Gastrocnemius medialis (tissue), 4 donors: ENCODE measurements at regions not wholly inside any gene's neighbourhood (a gene's known extent, or its start where the extent isn't known, plus 50 kb on each side); places are given as distances from the start of the nearest gene placed in this dataset.

Experiments used
- POLR2A ChIP-seq, 2 donors: fragments of 450-650 bp; IDR thresholded peaks; one replicate each; pipeline ENCODE4 v1.6.1; 2017; ENCODE audit warnings: antibody characterized with exemption in 2 of 2, mild to moderate bottlenecking in 2 of 2, moderate library complexity in 2 of 2
- TF ChIP-seq, protein P1 (sequence below), 5 experiments: fragments of 450-650 bp in 3 of 5; fragments of 200-600 bp in 2 of 5; sonication (generic) in 2 of 5; IDR thresholded peaks in 4 of 5; conservative IDR thresholded peaks in 1 of 5; 1 replicate in 4 of 5; 2 replicates in 1 of 5; pipeline ENCODE4 v1.5.1; 2016 to 2019; ENCODE audit warnings: antibody characterized with exemption in 5 of 5, mild to moderate bottlenecking in 3 of 5, moderate library complexity in 3 of 5

DNA sequence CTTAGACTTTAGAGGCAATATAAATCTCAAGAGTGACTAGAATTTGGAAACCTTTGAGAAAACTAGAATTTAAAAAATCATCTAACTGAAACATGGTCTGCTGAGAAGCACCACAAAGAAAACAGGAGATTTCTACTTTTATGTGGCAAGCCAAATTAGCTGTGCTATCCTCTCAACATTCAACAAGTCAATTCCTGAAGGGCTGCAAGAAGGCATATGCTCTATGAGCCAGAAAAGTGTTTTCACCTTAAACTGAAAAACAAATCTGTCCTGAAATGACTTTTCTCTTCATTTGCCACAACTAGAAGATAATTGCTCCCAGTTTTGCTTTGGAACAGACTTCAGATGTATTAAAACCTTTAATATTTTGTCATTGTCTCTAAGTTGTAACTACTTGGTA lies 263.2 kb upstream of the EDNRA start:
- TF ChIP-seq, protein P1, sequence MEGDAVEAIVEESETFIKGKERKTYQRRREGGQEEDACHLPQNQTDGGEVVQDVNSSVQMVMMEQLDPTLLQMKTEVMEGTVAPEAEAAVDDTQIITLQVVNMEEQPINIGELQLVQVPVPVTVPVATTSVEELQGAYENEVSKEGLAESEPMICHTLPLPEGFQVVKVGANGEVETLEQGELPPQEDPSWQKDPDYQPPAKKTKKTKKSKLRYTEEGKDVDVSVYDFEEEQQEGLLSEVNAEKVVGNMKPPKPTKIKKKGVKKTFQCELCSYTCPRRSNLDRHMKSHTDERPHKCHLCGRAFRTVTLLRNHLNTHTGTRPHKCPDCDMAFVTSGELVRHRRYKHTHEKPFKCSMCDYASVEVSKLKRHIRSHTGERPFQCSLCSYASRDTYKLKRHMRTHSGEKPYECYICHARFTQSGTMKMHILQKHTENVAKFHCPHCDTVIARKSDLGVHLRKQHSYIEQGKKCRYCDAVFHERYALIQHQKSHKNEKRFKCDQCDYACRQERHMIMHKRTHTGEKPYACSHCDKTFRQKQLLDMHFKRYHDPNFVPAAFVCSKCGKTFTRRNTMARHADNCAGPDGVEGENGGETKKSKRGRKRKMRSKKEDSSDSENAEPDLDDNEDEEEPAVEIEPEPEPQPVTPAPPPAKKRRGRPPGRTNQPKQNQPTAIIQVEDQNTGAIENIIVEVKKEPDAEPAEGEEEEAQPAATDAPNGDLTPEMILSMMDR (IDR thresholded peaks at IDR 0.05 in 4 of 5, conservative IDR thresholded peaks at IDR 0.05 in 1 of 5): no peak
- TF ChIP-seq POLR2A (IDR thresholded peaks at IDR 0.05): no peak
